Small intestine (tissue), 7 donors: ENCODE measurements at regions not wholly inside any gene's neighbourhood (a gene's known extent, or its start where the extent isn't known, plus 50 kb on each side); places are given as distances from the start of the nearest gene placed in this dataset.

Source experiments
- DNase-seq, 2 donors: peaks; one replicate each; pipeline versions ENCODE4 v3.0.0 to v3.0.0-alpha.2; 2013
- FAIRE-seq: peaks from 2 replicates; lab custom pipeline; 2012; peaks lifted over from hg19 to GRCh38; lab: Jason Lieb, UNC
- H3K27ac ChIP-seq, 3 donors: one replicate each; pipeline ENCODE4 v1.5.1; 2013; ENCODE audit warnings: low read length in 2 of 3, mild to moderate bottlenecking in 2 of 3, control low read depth in 1 of 3, inconsistent platforms in 1 of 3, low read depth in 1 of 3, moderate library complexity in 1 of 3
- H3K27me3 ChIP-seq, 3 donors: one replicate each; pipeline ENCODE4 v1.6.1; 2013; ENCODE audit warnings: low read length in 3 of 3, inconsistent platforms in 1 of 3; ENCODE audit not compliant: control insufficient read depth in 3 of 3, insufficient read depth in 3 of 3
- H3K36me3 ChIP-seq, 3 donors: one replicate each; pipeline ENCODE4 v1.6.1; 2013; ENCODE audit warnings: low read length in 3 of 3, inconsistent platforms in 1 of 3, low read depth in 1 of 3, mild to moderate bottlenecking in 1 of 3, moderate library complexity in 1 of 3; ENCODE audit not compliant: control insufficient read depth in 3 of 3, insufficient read depth in 2 of 3
- H3K4me1 ChIP-seq, 3 donors: one replicate each; pipeline ENCODE4 v1.6.1; 2013; ENCODE audit warnings: low read length in 2 of 3, inconsistent platforms in 1 of 3, low read depth in 1 of 3, mild to moderate bottlenecking in 1 of 3, moderate library complexity in 1 of 3; ENCODE audit not compliant: control insufficient read depth in 3 of 3, insufficient read depth in 2 of 3
- H3K4me3 ChIP-seq, 3 donors: one replicate each; pipeline ENCODE4 v1.5.1; 2013; ENCODE audit warnings: low read length in 3 of 3, control low read depth in 1 of 3, inconsistent platforms in 1 of 3, low read depth in 1 of 3, mild to moderate bottlenecking in 1 of 3, moderate library complexity in 1 of 3
- H3K9me3 ChIP-seq, 2 donors: one replicate each; pipeline ENCODE4 v1.6.1; 2013; ENCODE audit warnings: low read depth in 1 of 2, low read length in 1 of 2; ENCODE audit not compliant: control insufficient read depth in 2 of 2, insufficient read depth in 1 of 2
- WGBS, 3 donors: extraction: QIAGEN DNeasy Blood & Tissue Kit; methylation state at CpG; one replicate each; pipeline ENCODE4 v1.1.7; 2013; 5-methylcytosine and 5-hydroxymethylcytosine counted together
- donor health status: healthy with polysubstance abuse.
- donor health status: control.
- donor health status: control.
- donor health status: Bipolar disorder and iron deficiency.
- donor health status: healthy.

DNA sequence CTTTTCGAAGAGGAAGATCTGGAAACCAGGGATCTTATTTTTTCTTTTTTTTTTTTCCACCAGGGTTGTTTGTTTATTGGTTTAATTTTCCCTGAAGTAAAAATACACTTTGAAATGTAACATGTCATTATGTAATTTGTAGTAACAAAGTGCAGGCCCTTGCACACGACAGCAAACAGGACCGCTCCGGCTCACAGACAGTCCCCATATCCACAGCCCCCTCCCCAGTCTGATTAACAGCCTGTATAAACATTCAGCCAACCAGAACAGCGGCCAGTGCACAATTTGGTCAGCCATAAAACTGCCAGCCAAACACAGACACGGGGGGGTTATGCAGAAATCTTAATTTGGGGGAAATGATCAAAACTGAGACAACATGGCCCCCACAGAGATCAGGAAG, 431.6 kb upstream of the NPVF start:
- no peak for FAIRE-seq

DNA sequence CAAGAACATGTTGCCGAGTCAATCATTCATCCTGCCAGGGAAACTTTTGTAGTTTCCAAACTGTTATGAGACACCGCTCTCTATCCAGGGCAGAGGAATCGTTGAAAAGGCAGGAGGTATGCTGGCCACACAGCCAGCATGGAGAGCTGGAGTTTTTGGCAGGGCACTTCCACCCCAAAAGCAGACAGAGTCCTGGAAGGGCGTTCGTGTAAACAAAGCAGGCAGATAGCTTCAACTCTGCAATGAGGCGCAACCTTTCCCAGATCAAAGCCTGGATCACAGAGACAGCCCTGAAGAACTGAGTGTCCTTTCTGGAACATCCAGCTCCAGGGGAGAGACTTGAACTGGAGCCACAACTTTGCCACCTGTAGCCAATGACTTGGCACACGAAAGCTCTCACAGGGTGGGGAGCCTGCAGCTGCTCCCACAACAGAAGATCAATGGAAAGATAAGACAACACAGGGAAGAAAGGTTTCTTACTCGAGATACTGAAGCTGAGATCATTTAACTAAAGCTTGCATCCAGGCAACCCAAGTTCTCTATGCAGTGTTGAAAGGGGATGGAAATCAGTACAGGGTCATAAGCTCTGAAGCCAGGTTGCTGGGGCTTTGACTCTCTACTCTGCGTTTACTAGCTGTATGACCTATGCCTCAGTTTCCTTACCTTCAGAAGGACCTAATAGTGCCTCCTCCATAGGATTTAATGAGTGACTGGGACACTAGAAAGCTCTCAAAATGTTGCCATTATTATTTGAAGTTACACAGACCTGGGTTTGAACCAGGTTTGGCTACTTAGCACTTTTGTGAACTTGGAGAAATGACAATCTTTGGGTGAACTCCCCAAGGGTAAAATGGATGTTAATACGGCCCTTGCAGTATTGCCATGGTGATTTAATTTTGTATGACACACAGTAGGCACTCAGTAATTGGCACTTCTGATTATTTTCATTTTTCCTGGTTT, 434.8 kb upstream of the NPVF start:
- FAIRE-seq (no peak), DNase-seq (no peak)
- no peak overlapping the region for H3K27ac ChIP-seq
- 28 to 62% (median 42%) methylated on average over 10 of the region's 10 CpGs for WGBS, 3 donors
- H3K36me3 ChIP-seq, result no peaks in the 10 kb centered on the region
- H3K9me3 ChIP-seq, result no peaks in the 10 kb centered on the region
- H3K4me3 ChIP-seq, result no peak overlapping the region
- no peaks in the 10 kb centered on the region for H3K27me3 ChIP-seq
- peaks cover 0 to 5% (median 0%) of the 10 kb centered on the region in 3 donors for H3K4me1 ChIP-seq

More for the DNA sequence above, 431.6 kb upstream of the NPVF start:
- DNase-seq, result no peak
- Histone ChIP-seq H3K27me3 (no peaks in the 10 kb centered on the region), H3K4me3 (no peak overlapping the region), H3K4me1 (peaks cover 0 to 5% (median 0%) of the 10 kb centered on the region in 3 donors), H3K9me3 (no peaks in the 10 kb centered on the region), H3K36me3 (no peaks in the 10 kb centered on the region), H3K27ac (no peak overlapping the region)
- WGBS, 3 donors, result 70 to 73% (median 72%) methylated on average over 6 of the region's 6 CpGs

DNA sequence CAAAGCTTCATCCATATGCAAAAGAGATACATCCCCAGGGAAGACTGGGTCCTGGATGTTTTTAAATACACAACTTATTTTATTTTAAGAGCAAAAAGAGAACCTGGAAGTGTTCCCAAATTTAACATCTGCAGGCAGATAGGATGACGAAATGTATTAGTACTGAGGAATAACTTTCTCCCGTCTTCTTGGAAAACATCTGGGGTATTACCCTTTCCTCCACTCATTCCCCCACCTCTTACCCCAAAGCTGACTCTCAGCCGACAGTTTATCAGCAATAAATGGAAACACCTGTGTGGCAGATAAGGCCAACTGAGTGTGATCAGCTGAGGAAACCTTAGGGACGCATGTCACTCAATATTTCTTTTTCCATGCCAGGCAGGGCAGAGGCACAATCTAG, 435.6 kb upstream of the NPVF start:
- peak in 1 of 2 donors; percentile 19 for DNase-seq
- H3K36me3 ChIP-seq, result no peaks in the 10 kb centered on the region
- WGBS, 3 donors, result 8 to 28% (median 25%) methylated on average over 4 of the region's 4 CpGs
- H3K27ac ChIP-seq, result peak overlapping the region in 1 of 3 donors; percentile 32
- no peaks in the 10 kb centered on the region for H3K27me3 ChIP-seq
- no peak overlapping the region for H3K4me3 ChIP-seq
- no peaks in the 10 kb centered on the region for H3K9me3 ChIP-seq
- H3K4me1 ChIP-seq, result peaks cover 0 to 3% (median 0%) of the 10 kb centered on the region in 3 donors
- FAIRE-seq, result no peak

DNA sequence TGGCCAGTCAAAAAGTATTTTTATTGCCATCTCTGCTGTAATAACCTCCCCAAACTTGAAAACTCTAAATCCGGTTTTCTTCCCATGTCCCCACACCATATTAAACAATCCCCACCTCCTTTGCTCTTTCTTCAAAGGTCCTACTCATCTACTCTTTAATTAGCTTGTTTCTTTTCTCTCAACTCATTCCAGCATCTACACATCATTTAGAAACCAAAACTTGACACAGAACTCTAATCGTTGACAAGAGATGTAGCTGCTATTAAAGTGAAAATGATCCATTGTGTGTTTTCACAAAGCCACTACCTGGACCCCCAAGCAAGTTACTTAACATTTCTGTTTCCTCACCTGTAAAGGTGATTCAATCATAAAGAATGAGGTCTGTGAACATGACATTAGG, 436.3 kb upstream of the NPVF start:
- DNase-seq (no peak), FAIRE-seq (no peak)
- Histone ChIP-seq H3K9me3 (no peaks in the 10 kb centered on the region), H3K36me3 (no peaks in the 10 kb centered on the region), H3K4me3 (no peak overlapping the region), H3K27ac (peak overlapping the region in 1 of 3 donors; percentile 45), H3K27me3 (no peaks in the 10 kb centered on the region), H3K4me1 (peaks cover 0 to 3% (median 0%) of the 10 kb centered on the region in 3 donors)
- 17 to 36% (median 25%) methylated on average over 2 of the region's 2 CpGs for WGBS, 3 donors

DNA sequence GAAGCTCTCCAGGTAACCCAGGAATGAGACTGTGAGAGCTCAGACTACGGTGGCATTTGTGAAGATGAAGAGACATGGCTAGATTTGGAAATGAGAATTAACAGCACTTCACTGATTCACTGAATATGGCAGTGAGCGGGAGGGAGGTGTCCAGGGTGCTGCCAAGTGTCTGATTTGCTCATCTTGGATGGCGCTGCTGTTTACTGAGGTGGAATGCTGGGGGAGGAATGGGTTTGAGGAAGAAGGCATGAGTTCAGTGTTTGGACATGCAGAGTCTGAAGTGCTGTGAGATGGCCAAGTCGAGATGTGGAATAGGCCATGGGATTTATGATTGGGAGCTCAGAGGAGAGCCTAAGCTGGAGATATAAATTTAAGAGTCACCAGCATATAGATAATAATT, 437.1 kb upstream of the NPVF start:
- Histone ChIP-seq H3K27ac (no peak overlapping the region), H3K4me3 (no peak overlapping the region), H3K4me1 (peaks cover 0 to 3% (median 0%) of the 10 kb centered on the region in 3 donors), H3K36me3 (no peaks in the 10 kb centered on the region), H3K27me3 (peaks cover 0 to 6% (median 0%) of the 10 kb centered on the region in 3 donors), H3K9me3 (no peaks in the 10 kb centered on the region)
- 77 to 86% (median 85%) methylated on average over 4 of the region's 4 CpGs for WGBS, 3 donors
- FAIRE-seq, result no peak
- DNase-seq, result no peak

DNA sequence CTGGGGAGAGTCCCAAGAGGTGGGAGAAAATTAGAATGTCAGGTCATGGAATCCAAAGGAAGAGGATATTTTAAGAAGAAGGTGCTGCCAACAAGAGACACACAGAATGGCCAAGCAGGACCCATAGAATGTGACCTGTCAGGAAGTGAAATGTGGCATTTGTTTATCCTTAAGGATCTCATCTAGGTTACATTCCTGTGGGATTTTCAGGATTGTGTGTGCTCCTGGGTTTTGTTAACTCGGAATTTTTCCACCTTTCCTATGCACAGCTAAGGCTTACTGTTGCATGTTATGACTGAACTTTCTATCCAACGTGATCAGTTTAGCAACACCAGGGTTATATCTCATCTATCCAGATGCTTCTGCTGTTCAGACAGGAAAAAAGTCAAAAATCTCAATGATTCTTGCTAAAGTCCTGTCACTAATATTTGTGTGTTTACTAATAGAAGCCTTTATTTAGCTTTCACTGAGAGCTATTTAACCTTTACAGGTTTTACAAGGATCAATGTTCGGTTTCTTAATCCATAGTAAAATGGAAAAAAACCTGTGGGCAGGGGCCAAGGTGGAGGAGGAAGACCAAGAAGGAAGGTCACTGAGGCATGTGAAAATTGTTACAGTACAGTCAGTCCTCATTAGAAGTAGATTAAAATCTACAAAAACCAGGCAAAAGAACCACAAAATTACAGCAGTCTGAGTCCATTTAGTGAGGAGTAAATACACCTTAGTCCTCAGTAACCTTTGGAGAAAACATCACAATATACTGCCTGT, 437.8 kb upstream of the NPVF start:
- H3K4me1 ChIP-seq, result peaks cover 0 to 4% (median 3%) of the 10 kb centered on the region in 3 donors
- peaks cover 0 to 12% (median 0%) of the 10 kb centered on the region in 3 donors for H3K27me3 ChIP-seq
- FAIRE-seq, result no peak
- H3K27ac ChIP-seq, result no peak overlapping the region
- DNase-seq, result no peak
- 69 to 75% (median 73%) methylated on average over 3 of the region's 3 CpGs for WGBS, 3 donors
- H3K4me3 ChIP-seq, result no peak overlapping the region
- H3K36me3 ChIP-seq, result no peaks in the 10 kb centered on the region
- H3K9me3 ChIP-seq, result no peaks in the 10 kb centered on the region

DNA sequence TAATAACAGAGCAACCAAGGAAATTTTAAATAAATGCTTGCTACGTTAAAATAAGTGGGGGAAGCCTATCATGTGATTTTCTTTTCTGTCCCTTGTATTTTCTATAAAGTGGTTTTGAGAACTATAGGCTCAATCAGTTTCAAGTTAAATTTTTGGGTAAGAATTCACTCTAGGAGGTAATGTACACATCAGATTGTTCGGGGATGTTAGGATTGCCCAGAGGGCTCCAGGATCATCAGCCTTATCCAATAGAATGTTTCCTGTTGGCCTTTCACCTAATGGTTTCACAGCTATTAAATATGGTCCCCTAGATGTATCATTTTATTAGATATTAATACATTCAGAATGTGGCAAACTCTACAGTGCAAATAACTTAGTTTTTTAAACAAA, 438.4 kb upstream of the NPVF start:
- Histone ChIP-seq H3K36me3 (no peaks in the 10 kb centered on the region), H3K9me3 (no peaks in the 10 kb centered on the region), H3K27ac (no peak overlapping the region), H3K27me3 (peaks cover 0 to 12% (median 0%) of the 10 kb centered on the region in 3 donors), H3K4me1 (peaks cover 0 to 4% (median 3%) of the 10 kb centered on the region in 3 donors), H3K4me3 (no peak overlapping the region)
- 80 to 84% (median 81%) methylated on average over 2 of the region's 2 CpGs for WGBS, 3 donors
- no peak for FAIRE-seq
- DNase-seq, result no peak

DNA sequence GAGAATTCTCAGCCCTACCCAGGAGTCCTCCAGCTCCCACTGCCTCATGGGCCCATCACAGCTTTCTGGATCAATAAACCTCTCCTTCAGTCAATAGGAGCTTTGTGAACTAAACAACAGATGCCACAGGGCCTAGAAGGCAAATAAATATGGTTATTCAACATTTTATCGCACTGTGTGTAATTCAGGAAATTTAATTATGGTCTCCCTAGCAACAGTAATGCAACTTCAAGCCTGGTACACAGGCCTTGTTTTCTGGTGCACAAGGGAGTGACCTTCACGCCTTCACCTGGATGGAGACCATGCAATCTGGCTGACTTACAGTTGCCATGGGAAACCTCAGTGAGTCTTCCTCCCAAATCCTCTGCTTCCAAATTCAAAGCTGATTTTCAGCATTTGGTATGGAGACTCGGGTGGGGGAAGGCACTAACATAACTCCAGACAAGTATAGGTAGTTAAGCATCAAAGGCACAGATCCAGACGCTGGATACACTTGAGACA, 441.0 kb upstream of the NPVF start:
- H3K36me3 ChIP-seq, result no peaks in the 10 kb centered on the region
- H3K27ac ChIP-seq, result no peak overlapping the region
- DNase-seq (peak; percentile 12 to 17), FAIRE-seq (no peak)
- H3K27me3 ChIP-seq, result peaks cover 0 to 12% (median 0%) of the 10 kb centered on the region in 3 donors
- H3K9me3 ChIP-seq, result no peaks in the 10 kb centered on the region
- WGBS, 3 donors, result 83 to 87% (median 83%) methylated on average over 4 of the region's 4 CpGs
- H3K4me1 ChIP-seq, result peaks cover 0 to 4% (median 0%) of the 10 kb centered on the region in 3 donors
- no peak overlapping the region for H3K4me3 ChIP-seq
